Gastroesophageal sphincter (tissue), 3 donors: ENCODE measurements at regions not wholly inside any gene's neighbourhood (a gene's known extent, or its start where the extent isn't known, plus 50 kb on each side); places are given as distances from the start of the nearest gene placed in this dataset.

Source experiments
- CTCF ChIP-seq, 4 experiments: fragments of 200-600 bp in 2 of 4; fragments of 450-650 bp in 2 of 4; sonication (generic) in 1 of 4; IDR thresholded peaks; one replicate each; pipeline ENCODE4 v1.5.1; 2017 to 2019; ENCODE audit warnings: antibody characterized with exemption in 4 of 4, mild to moderate bottlenecking in 2 of 4, moderate library complexity in 2 of 4
- EP300 ChIP-seq: sonication (generic); formaldehyde crosslinking; IDR thresholded peaks from one replicate; pipeline ENCODE4 v1.6.1; 2017; ENCODE audit warnings: antibody characterized with exemption, mild to moderate bottlenecking

- TF ChIP-seq CTCF (IDR thresholded peaks at IDR 0.05) (no peak), EP300 (no peak)
Measured at GRCh38 chr1:2941040-2941439, 80.2 kb upstream of the ACTRT2 start.
